ENCODE measurements at regions not wholly inside any gene's neighbourhood (a gene's known extent, or its start where the extent isn't known, plus 50 kb on each side); places are given as distances from the start of the nearest gene placed in this dataset.
A peak's percentile ranks its signal among the peaks of the same experiment; 100 is the strongest.

DNA sequence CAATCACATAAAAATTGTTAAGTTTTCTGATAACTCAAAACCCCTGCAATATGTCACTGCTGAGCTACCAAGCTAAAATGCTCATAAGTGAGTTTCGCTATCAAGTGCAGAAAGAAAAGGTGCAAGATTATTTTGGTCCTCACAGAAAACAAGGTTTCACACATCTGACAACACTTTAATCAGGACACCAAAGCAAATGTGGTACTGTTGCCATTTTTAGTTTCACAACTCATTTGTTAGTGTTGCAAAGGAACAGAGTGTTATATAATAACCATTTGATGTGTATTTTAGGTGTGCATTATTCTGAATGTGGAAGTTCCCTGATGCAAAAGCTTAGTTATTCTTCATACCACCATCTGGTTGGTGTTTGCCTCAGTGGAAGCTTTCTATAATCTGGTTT lies 956.2 kb downstream of the DSC3 start:
- no peak for DNase-seq (ENCODE audit: low read depth in 2 of 2)

DNA sequence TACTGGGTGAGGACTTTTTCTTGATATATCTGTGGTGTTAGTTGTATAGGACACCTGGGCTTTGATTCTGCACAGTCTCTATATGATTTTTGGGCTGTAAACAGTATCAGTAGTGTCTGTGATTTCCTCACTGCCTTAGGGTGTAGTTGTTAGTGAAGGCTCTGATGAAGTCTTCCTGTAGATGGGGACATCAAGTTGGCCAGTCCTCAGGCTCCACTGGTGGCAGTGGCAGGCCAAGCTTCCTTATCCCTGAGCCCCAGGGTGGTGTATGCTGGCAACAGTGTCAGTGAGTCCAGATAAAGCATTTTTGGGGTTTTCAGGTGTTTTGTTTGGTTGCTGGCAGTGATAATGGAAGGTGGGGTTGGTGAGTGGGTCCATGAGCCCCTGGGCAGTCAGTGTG lies 961.4 kb downstream of the DSC3 start:
- DNase-seq (ENCODE audit: low read depth in 2 of 2) = no peak

DNA sequence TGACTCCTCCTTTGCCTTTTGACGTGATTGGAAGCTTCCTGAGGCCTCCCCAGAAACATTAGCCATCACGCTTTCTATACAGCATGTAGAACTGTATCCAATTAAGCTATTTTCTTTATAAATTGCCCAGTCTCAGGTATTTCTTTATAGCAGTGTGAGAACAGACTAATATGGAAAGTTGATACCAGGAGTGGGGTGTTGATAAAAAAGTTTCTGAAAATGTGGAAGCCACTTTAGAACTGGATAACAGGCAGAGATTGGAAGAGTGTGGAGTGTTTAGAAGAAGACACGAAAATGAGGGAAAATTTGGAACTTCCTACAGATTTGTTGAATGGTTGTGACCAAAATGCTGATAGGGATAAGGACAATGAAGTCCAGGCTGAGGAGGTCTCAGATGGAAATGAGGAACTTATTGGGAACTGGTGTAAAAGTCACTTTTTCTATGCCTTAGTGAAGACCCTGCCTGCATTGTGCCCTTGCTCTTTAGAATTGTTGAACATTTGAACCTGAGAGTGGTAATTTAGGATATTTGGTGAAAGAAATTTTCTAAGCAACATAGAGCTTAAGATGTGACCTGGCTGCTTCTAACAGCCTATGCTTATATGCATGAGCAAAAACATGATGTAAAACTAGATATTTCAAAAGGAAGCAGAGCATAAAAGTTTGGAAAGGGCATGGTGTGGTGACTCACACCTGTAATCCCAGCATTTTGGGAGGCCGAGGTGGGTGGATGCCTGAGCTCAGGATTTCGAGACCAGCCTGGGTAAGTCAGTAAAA lies 969.7 kb downstream of the DSC3 start:
- no peak for DNase-seq (ENCODE audit: low read depth in 2 of 2)

DNA sequence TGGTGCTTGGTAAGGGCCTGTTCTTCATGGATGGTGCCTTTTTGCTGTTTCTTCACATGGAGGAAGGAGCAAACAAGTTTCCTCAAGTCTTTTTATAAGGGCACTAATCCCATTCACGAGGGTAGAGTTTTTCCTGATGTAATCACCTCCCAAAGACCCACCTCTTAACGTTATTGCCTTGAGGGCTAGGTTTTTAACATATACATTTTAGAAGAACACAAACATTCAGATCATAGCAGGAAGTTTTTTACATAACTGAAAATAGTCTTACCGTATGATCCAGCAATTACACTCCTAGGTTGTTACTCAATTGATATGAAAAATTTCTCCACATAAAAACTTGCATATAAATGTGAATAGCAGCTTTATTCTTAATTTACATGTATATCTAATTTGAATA lies 976.3 kb downstream of the DSC3 start:
- DNase-seq (ENCODE audit: low read depth in 2 of 2) = no peak

DNA sequence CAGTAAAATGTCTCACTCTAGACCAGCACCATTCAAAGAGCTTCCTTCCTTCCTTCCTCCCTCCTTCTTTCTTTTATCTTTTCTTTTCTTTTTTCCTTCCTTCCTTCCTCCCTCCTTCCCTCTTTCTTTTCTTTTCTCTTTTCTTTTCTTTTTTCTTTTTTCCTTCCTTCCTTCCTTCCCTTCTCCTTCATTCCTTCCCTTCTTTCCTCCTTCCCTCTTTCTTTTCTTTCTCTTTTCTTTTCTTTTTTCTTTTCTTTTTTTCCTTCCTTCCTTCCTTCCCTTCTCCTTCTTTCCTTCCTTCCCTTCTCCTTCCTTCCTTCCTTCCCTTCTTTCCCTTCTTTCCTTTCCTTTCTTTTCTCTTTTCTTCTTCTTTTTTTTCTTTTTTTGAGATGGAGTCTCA lies 985.1 kb downstream of the DSC3 start:
- no peak for DNase-seq (ENCODE audit: low read depth in 2 of 2)

DNA sequence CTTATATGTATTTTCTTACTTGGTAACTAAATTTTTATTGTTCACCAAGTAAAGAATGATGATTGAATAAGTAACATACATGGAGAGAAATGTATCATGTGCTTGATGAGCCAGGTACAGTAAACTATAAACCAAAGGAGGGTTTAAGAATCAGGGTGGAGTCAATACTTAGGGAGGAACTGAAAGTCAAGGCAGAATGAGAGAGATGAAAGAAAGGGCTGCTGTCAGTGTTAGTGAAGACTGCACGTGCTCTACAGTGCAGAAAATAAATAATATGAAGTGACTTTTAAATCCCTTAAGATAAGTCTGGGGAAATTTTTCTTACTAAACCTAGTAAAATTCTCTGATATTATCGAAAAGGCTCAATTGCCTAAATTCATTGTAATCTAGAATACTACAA lies 986.0 kb downstream of the DSC3 start:
- DNase-seq (ENCODE audit: low read depth in 2 of 2) = no peak

DNA sequence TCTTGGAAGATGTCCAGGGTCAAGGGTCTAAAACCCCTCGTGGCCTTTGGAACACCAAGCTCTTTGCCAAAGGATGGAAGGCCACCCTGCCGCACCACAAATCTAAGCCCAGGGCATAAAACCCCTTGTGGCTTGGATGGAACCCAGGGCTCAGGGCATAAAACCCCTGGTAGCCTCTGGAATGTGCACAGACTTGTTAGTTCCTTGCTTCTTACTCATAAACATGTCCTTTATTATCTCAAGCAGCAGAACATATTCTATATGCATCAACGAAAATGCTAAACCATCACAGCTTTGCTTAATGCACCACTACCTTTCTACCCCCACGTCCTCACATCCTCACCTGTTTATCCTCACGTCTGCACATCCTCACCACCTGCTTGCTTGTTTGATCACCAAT lies 998.0 kb downstream of the DSC3 start:
- no peak for DNase-seq (ENCODE audit: low read depth in 2 of 2)

DNA sequence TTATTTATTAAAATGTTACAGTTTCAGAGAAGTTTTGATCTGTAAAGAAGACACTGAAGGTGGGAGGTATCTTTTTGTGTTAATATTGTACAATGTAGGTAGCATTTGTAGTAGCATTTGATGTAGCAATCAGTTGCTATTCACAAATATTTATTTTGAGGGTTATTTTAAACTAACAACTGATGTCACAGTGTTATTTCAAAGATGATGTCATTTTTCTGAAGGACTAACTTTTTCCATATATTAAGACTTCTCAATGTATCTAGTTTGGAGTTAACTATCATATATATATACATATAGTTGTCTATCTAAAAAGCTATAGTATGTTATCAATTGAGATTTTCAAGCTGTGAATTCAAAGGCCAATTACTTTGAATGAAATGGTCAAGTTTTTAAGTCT lies 1003.3 kb downstream of the DSC3 start:
- no peak for DNase-seq (ENCODE audit: low read depth in 2 of 2)

DNA sequence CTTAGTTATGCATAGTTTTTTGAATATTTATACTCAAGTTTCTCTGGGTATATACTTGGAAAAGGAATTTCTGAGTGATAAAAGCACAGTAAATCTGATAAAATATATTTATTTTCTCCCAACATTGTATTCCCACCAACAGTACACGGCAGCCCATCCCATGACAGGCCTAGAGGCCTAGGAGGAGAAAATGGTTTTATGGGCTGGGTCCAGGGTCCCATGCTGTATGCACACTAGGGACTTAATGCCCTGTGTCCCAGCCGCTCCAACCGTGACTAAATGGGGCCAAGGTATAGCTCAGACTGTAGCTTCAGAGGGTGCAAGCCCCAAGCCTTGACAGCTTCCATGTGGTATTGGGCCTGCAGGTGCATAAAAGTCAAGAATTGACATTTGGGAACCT lies 1007.7 kb downstream of the DSC3 start:
- no peak for DNase-seq (ENCODE audit: low read depth in 2 of 2)

DNA sequence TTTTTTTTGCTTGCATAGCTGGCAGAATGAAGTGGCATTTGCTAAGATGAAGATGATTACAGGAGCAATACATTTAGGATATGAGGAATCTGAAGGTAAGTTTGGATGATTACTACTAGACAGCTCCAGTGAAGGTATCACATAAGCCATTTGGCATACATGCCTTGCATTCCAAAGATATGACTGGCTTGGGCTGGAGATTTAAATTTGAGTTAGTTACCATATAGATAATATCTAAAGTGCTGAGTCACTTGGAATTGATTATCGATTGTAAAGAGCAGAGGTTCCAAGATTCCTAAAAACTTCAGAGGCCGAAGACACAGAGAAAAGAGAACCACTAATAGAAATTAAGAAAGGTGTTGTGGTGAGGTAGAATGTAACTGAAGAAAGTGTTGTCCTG lies 1026.4 kb downstream of the DSC3 start:
- no peak for DNase-seq (ENCODE audit: low read depth in 2 of 2)

DNA sequence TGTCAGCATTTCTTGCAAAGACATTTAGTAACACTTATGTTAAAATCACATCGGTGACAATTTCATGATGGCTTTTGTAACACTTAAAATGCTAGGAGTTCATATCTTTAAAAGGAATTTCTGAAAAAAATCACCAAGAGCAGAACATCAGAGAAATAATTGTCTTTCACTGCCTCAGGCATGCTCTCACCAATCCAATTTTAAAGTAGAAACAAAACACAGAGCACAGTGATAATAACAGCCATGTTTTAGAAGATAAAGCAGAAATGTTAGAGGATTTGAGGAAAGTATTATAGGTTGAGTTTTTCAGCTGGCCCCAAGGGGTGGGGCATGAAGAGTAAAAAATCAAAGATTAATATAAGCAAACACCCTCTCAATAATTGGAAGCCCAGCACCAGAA lies 1037.6 kb downstream of the DSC3 start:
- DNase-seq (ENCODE audit: low read depth in 2 of 2) = no peak

DNA sequence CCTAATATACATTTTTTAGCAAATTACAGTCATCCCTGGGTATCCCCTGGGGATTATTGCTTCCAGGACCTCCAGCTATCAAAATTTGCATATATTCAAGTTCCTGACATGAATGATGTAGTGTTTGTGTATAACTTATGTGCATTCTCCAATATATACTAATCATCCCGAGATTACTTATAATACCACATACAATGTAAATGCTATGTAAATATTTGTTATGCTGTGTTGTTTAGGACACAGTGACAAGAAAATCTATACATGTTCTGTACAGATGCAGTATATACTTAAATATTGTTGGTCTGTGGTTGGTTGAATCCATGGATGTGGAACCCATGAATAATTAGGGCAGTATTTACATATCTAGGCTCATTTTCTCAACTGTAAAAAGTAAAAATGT lies 1060.3 kb downstream of the DSC3 start:
- DNase-seq (ENCODE audit: low read depth in 2 of 2) = no peak

DNA sequence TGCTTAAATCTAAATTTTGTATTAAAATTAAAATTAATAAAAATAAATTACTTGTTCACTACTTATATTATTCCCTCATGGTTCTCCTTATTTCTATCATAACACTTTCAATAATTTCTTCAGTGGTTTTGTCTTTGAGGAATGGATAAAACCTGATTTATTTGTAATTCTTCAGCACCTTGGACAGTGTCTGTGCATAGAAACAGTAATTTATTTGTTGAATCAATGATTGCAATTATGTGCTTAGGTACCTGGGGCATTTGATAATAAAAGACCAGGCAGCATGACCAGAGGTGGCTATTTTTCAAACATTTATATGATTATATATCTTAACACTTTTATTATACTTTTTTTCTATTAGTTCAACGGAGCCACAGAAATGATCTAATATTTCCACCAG lies 1062.7 kb downstream of the DSC3 start:
- DNase-seq (ENCODE audit: low read depth in 2 of 2) = no peak

DNA sequence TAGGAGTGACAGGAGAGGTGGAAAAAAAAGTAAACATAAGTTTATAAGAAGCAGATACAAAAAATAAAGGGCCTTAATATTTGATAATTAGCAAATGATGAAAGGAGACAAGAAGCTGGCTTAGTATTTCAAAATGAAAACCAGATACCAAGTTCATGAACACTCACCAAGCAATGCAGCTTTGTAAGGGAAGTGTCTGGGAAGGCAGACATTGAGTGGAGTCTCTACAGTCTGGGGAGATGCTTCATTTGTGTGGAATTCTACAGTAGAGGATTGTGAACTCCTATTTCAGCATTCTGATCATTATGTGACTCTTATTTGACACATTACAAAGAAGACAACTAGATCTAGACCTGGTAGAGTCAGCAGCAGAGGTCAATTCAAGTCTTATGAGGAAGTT lies 1072.7 kb downstream of the DSC3 start:
- DNase-seq (ENCODE audit: low read depth in 2 of 2) = no peak

DNA sequence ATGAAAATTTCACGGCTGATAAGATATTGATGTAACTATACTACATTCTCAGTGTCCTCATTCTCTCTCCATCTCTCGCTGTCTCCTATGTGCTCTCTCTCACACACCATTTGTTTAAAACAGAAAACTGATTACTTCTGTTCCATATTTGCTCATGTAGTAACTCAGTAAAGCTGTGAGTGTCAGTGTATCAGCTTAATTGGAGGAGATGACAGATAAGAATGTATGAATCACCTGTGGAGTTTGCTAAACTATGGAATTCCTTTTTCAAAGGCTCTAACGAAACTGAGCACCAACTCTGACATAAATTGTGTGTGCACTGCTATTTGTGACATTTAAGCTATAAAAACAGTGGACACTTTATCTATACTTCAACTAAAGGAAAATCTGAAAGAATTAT lies 1080.0 kb downstream of the DSC3 start:
- DNase-seq (ENCODE audit: low read depth in 2 of 2) = no peak

DNA sequence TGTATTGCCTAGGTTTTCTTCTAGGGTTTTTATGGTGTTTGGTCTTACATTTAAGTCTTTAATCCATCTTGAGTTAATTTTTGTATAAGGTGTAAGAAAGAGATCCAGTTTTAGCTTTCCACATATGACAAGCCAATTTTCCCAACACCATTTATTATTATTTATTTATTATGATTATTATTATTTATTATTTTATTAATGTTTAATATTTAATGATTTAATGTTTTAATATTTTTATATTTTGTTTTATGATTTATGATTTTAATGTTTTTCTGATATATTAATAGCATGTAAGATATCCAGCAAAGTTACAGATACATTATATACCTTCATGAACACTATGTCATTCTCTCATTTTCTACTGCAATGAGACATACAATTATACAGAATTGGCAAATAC lies 1082.0 kb downstream of the DSC3 start:
- DNase-seq (ENCODE audit: low read depth in 2 of 2) = no peak

DNA sequence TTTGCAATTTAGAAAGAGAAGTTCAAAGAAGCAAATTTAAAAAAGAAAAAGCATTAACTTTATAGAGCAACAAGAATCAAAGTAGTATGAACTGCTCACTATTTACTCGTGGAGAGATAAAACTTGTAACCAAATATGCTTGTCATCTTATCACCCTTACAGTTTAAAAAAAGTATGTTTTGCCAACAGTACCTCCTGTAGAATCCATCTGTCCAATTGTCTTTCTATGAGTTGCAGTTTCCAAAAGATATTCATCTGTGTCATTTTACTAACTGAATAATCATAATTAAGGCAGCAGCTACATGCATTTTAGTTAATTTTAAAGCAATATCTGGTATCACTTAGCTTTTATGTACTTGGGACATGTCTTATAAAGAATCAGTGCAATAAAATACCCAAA lies 1112.3 kb downstream of the DSC3 start:
- DNase-seq (ENCODE audit: low read depth in 2 of 2) = no peak

DNA sequence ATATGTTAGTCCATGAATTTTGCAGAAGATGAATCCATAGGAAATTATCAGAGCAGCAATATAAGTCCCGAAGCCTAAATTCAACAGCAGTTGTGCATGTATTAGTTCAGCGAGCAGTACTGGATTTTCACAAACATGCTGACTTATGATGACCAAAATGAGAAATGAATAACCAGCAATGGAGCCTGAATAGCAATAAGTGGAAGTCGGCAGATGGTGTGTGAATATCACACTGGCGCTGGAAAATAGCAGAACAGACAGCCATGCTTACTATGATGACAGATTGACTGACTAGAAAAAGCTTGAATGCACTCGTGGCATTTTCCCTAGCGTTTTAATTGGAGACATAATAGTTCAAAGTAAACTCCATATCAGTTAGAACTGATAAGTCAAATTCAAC lies 1114.5 kb downstream of the DSC3 start:
- DNase-seq (ENCODE audit: low read depth in 2 of 2) = no peak

DNA sequence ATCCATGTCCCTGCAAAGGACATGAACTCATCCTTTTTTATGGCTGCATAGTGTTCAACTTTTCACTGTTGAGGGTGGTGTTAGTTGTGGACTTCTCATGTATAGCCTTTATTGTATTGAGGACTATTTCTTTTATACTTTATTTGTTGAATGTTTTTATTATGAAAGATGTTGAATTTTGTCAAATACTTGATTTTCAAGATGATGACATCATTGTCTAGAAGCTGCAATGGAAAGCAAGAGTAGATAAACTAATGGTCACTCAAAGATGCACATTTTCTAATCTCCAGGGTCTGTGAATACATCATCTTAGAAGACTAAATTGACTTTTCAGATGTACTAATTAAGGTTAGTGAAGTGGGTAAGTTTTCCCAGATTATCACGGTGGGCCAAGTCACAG lies 1117.0 kb downstream of the DSC3 start:
- DNase-seq (ENCODE audit: low read depth in 2 of 2) = no peak

DNA sequence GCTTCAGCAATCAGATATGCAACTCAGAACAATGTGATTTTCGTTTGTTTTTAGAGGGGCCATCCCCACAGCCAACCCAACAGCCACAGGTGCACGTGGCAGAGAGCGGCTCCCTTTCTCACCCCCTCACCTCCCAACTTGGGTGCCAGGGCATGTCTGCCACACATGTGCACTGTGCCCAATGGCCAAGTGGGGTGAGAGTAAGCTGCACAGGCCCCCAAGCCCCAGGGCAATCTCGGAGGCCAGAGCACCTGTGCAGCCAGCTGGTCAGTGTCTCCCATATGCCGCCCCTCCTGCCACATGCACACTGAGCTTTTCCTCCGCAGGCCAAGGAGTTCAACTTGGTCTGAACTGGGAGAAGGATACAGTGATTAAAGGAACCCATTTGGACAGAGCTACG lies 1130.2 kb downstream of the DSC3 start:
- no peak for DNase-seq (ENCODE audit: low read depth in 2 of 2)

DNA sequence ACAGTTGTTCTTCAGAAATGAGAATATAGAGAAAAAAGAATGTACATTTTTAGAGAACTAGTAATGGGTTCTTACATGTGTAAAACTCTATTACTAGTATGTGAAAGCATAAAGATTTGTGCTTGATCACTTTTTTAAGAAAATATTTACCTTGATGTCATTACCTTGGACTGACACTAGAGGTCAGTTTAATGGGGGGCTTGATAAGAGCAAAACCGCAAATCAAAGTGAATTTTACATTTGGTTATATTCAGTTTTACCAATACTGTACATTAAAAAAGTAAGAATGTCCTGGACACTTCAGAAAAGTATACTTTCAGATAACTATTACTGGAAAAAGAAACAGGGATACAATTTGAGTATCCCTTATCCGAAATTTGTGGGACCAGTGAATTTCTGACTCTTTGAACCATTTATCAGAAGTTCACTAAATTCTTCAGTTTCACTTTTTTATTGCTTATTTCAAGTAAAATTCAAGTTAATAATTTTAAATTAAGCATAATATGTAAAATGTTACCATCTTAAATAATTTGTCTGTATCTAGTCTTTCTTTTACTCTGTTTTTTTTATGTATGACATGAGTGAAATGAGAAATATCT lies 1149.5 kb downstream of the DSC3 start:
- peak in 1 of 2 donors; percentile 19 for DNase-seq (ENCODE audit: low read depth in 2 of 2)

DNA sequence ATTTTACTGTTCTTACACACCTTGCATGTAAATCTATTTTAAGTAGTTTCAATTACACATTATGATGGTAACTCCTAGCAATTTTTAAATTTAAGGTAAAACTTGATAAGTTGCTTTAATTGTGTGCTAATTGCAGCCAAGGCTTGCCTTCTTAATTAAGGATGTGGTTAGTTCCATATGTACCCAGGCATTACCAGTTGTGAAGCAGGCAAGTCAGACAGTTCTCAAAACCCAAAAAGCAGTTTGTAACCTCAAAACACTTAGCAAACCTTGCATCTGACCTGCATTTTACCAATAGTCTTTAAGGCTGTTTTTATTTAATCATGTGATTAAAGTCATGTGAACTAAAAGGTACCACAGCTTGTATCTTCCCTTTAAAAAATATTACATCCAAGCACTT lies 1159.4 kb downstream of the DSC3 start:
- DNase-seq (ENCODE audit: low read depth in 2 of 2) = no peak

DNA sequence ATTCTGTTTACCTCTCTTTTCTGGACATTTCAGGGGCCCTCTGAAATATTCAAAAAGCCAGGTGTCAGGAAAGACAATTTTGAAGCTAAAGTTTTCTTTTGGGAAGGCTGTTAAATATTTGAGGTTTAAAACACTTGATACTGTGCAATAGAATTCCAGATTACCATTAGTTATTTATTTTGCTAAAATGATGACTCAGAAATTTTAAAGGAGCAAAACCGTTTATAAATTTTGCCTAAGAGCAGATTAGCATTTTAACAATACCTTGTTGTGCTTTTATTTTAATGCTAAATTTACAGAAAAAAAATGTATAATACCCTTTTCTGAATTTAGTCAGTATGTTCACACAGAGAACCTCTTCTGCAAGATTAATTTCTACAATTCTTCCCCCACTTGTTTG lies 1159.9 kb downstream of the DSC3 start:
- no peak for DNase-seq (ENCODE audit: low read depth in 2 of 2)

DNA sequence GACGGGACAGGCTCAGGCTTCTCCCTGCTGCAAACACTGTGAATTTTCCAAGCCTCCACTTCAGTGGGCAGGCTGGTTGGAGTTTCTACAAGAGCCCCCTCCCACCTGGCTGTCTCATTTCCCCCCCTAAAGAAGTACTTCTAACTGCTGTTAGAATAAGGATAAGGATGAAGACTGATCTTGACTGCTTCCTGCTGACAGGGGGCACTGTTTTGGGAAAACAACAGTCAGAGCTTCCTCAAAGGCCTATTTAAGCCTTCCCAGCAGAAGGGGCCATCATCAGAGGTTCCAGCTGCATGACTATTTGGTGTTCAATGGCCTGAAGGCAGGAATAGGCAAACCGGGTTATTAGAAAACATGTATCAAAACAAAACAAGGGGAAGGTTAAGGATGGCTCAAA lies 1162.8 kb downstream of the DSC3 start:
- DNase-seq (ENCODE audit: low read depth in 2 of 2) = no peak

Data from dermis microvascular lymphatic vessel endothelial cell (primary cell).